Erythroblast (primary cell): ENCODE measurements at regions not wholly inside any gene's neighbourhood (a gene's known extent, or its start where the extent isn't known, plus 50 kb on each side); places are given as distances from the start of the nearest gene placed in this dataset.

Source experiments
- GATA1 ChIP-seq: IDR thresholded peaks from 2 replicates; pipeline ENCODE4 v1.6.1; 2011; ENCODE audit warnings: low read depth, mild to moderate bottlenecking, control low read depth, low read length, moderate library complexity
- POLR2A ChIP-seq: IDR thresholded peaks from 2 replicates; pipeline ENCODE4 v1.6.1; 2011; ENCODE audit warnings: mild to moderate bottlenecking, low read length

GRCh38 chr1:22261580-22261979 is 118.7 kb upstream of the WNT4 start:
- TF ChIP-seq POLR2A (no peak), GATA1 (no peak)
